Breast epithelium (tissue), 3 donors: ENCODE measurements at regions not wholly inside any gene's neighbourhood (a gene's known extent, or its start where the extent isn't known, plus 50 kb on each side); places are given as distances from the start of the nearest gene placed in this dataset.

Experiments used
- CTCF ChIP-seq, 3 donors: fragments of 450-650 bp; IDR thresholded peaks; one replicate each; pipeline ENCODE4 v1.5.1; 2016 to 2017; ENCODE audit warnings: antibody characterized with exemption in 3 of 3, mild to moderate bottlenecking in 3 of 3, moderate library complexity in 3 of 3
- POLR2AphosphoS5 ChIP-seq, 3 donors: sonication (generic); formaldehyde crosslinking; IDR thresholded peaks; one replicate each; pipeline ENCODE4 v1.6.1; 2017; ENCODE audit warnings: antibody characterized with exemption in 3 of 3

GRCh38 chr5:173691931-173692330 lies 75.5 kb upstream of the BOD1 start:
- TF ChIP-seq CTCF (IDR thresholded peaks at IDR 0.05) (no peak), POLR2AphosphoS5 (IDR thresholded peaks at IDR 0.05) (no peak)
